ENCODE measurements at regions not wholly inside any gene's neighbourhood (a gene's known extent, or its start where the extent isn't known, plus 50 kb on each side); places are given as distances from the start of the nearest gene placed in this dataset.

DNA sequence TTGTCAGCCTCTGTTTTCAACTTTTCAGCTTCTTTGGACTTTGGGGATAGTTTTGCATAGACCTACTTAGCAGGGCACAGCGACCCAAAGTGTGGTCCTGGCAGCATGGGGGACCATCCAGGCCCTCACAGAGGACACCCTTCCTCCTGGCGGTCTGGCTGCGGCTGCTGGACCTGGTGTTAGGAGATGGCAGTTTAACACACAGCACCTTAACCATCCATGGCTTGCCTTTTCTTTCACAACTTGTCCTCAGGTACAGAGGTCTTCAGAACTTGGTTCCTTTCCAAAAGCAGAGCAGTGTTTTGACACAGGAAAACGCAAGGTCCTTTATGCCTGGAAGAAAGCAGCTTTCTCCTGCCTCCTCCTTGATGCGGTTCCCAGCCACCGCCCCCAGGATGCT lies 68.1 kb downstream of the RHOU start:
- peaks cover 6 to 13% of the 10 kb centered on the region in 2 donors for H3K4me1 ChIP-seq (ENCODE audit: control insufficient read depth in 2 of 2, insufficient read depth in 2 of 2, low read length in 2 of 2)
- H3K27ac ChIP-seq (ENCODE audit: low read depth, low read length): no peak overlapping the region
- intact Hi-C loops (cut with micrococcal nuclease): loop anchor here in 1 of 2 donors (10.0 kb wide), 1 partner anchor 1321 kb away; no protein-coding TSS in a partner anchor
- H3K4me3 ChIP-seq (ENCODE audit: low read length): no peak overlapping the region
- H3K36me3 Mint-ChIP-seq: peaks cover 0 to 19% (median 4%) of the 10 kb centered on the region in 5 donors
- H3K9me3 ChIP-seq (ENCODE audit: control insufficient read depth in 2 of 3, low read length in 3 of 3): no peaks in the 10 kb centered on the region
- DNase-seq (no peak), ATAC-seq (no peak)
- H3K36me3 ChIP-seq (ENCODE audit: control insufficient read depth in 2 of 3, insufficient read depth in 3 of 3, low read length in 3 of 3): no peaks in the 10 kb centered on the region
- peaks cover 0 to 11% (median 4%) of the 10 kb centered on the region in 11 donors for H3K9me3 Mint-ChIP-seq
- ChIA-PET CTCF (interaction anchor here (0.6 kb wide), 1 partner anchor 30 kb away, joined by 4 read pairs; no protein-coding TSS in a partner anchor), POLR2A (no interaction called here)
- peak overlapping the region in 3 of 9 donors; percentile 20 to 41 (median 25) for H3K27ac Mint-ChIP-seq
- no peaks in the 10 kb centered on the region for H3K27me3 Mint-ChIP-seq
- no peak overlapping the region for H3K4me3 Mint-ChIP-seq
- H3K27me3 ChIP-seq (ENCODE audit: control insufficient read depth in 2 of 2, insufficient read depth in 2 of 2, low read length in 2 of 2): no peaks in the 10 kb centered on the region
- H3K4me1 Mint-ChIP-seq: peaks cover 13 to 70% (median 31%) of the 10 kb centered on the region in 7 donors

DNA sequence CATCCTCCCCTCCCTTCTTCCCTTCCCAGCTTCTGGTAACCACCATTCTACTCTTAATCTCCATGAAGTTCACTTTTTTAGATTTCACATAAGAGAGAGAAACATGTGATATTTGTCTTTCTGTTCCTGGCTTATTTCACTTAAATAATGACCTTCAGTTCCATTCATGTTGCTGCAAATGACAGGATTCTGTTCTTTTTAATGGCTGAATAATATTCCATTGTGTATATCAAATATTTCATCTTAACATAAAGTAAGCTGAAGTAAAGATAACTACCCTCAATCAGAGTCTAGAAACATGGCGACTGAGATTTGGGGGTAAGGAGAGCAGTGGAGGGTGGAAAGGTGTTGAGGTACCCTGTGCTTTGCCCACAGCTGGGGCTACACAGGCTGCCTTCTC lies 68.9 kb downstream of the RHOU start:
- ATAC-seq (no peak), DNase-seq (no peak)
- Mint-ChIP-seq H3K27ac (peak overlapping the region in 5 of 9 donors; percentile 29 to 90 (median 70)), H3K36me3 (peaks cover 0 to 19% (median 4%) of the 10 kb centered on the region in 5 donors), H3K27me3 (no peaks in the 10 kb centered on the region), H3K4me1 (peaks cover 13 to 75% (median 38%) of the 10 kb centered on the region in 7 donors), H3K9me3 (peaks cover 0 to 11% (median 4%) of the 10 kb centered on the region in 11 donors), H3K4me3 (peak overlapping the region in 1 of 10 donors; percentile 67)
- no peaks in the 10 kb centered on the region for H3K27me3 ChIP-seq (ENCODE audit: control insufficient read depth in 2 of 2, insufficient read depth in 2 of 2, low read length in 2 of 2)
- intact Hi-C loops (cut with micrococcal nuclease): loop anchor here in 1 of 2 donors (10.0 kb wide), 1 partner anchor 1321 kb away; no protein-coding TSS in a partner anchor
- H3K36me3 ChIP-seq (ENCODE audit: control insufficient read depth in 2 of 3, insufficient read depth in 3 of 3, low read length in 3 of 3): no peaks in the 10 kb centered on the region
- H3K4me1 ChIP-seq (ENCODE audit: control insufficient read depth in 2 of 2, insufficient read depth in 2 of 2, low read length in 2 of 2): peaks cover 6 to 13% of the 10 kb centered on the region in 2 donors
- CTCF ChIA-PET: no interaction called here
- H3K9me3 ChIP-seq (ENCODE audit: control insufficient read depth in 2 of 3, low read length in 3 of 3): no peaks in the 10 kb centered on the region
- no peak overlapping the region for H3K27ac ChIP-seq (ENCODE audit: low read depth, low read length)
- POLR2A ChIA-PET: no interaction called here
- H3K4me3 ChIP-seq (ENCODE audit: low read length): no peak overlapping the region

DNA sequence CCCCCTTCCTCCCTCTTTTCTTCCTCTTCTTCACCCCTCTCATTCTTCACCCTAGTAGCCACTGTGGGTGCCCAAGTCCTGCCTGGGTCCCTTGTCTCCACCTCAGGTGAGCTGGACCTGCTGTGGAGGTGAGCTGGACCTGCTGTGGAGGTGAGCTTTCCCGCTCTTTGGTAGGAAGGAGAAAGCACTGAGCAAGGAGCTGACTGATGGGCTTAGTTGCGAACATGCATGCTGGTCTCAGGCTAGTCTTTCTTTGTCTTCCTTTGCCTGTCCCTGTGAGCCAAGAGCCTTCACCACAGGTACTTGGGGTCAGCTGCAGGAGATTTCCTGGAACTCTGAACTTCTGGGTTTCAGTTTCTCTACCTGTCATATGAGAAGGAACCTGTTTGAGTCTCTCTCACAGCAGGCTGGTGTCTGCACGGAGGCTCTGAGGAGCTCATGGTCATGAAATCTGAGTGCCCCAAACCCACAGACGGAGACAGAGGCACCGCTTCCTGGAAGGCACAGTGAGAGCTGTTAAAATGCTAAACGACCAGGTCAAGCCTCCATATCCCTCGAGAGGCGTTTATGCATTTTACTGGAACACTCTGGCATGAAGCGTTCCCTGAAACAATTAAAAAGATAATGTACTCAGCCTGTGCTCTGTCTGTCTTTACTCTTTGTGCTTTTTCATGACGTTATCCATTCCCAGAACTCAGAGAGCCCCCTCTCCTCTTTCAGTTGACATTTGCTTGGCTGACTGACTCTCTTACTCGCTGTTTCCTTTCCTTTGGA lies 69.5 kb downstream of the RHOU start:
- Mint-ChIP-seq H3K4me1 (peaks cover 20 to 76% (median 41%) of the 10 kb centered on the region in 7 donors), H3K27me3 (no peaks in the 10 kb centered on the region), H3K9me3 (peaks cover 0 to 8% (median 2%) of the 10 kb centered on the region in 11 donors), H3K27ac (peak overlapping the region; percentile 35 to 90 (median 80)), H3K36me3 (peaks cover 0 to 20% (median 3%) of the 10 kb centered on the region in 5 donors), H3K4me3 (peak overlapping the region; percentile 39 to 77 (median 66))
- Histone ChIP-seq H3K27me3 (ENCODE audit: control insufficient read depth in 2 of 2, insufficient read depth in 2 of 2, low read length in 2 of 2) (no peaks in the 10 kb centered on the region), H3K9me3 (ENCODE audit: control insufficient read depth in 2 of 3, low read length in 3 of 3) (no peaks in the 10 kb centered on the region), H3K27ac (ENCODE audit: low read depth, low read length) (no peak overlapping the region), H3K4me1 (ENCODE audit: control insufficient read depth in 2 of 2, insufficient read depth in 2 of 2, low read length in 2 of 2) (peaks cover 6 to 13% of the 10 kb centered on the region in 2 donors), H3K36me3 (ENCODE audit: control insufficient read depth in 2 of 3, insufficient read depth in 3 of 3, low read length in 3 of 3) (no peaks in the 10 kb centered on the region), H3K4me3 (ENCODE audit: low read length) (peak overlapping the region; percentile 25)
- ATAC-seq (peak; percentile 43), DNase-seq (no peak)
- ChIA-PET CTCF (interaction anchor here (0.6 kb wide), 1 partner anchor 83 kb away, joined by 3 read pairs; no protein-coding TSS in a partner anchor), POLR2A (no interaction called here)
- intact Hi-C loops (cut with micrococcal nuclease): loop anchor here in 1 of 2 donors (1.0 to 10.0 kb wide), 2 partner anchors 11 to 1320 kb away; no protein-coding TSS in a partner anchor

DNA sequence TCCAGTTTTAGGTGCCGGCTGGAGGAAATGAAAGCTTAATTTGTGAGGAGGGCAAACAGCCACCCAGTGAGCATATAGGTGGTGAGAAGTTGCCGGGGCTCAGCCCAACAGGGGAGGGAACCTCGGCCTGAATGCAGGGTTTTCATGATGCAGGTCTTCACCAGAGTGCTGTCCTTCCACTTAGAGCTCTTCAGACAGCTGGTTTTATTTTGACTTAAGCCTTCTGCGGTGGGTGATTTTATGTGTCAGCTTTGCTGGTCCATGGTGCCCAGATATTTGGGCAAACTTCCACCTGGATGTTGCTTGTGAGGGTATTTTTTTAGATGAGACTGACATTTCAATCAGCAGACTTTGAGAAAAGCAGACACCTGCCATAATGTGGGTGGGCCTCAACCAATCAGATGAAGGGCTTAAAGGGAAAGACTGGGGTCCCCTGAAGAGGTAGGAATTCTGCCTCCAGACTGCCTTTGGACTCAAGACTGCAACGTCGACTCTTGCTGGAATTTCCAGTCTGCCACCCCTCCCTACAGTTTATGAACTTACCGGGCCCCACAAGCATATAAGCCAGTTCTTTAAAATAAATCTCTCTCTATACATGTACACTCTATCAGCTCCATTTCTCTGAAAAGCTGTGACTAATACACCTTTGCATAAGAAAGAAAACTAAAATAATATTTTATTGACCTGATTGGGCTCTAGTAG lies 72.8 kb downstream of the RHOU start:
- peaks cover 0 to 12% (median 0%) of the 10 kb centered on the region in 11 donors for H3K9me3 Mint-ChIP-seq
- no peak overlapping the region for H3K27ac ChIP-seq (ENCODE audit: low read depth, low read length)
- no peaks in the 10 kb centered on the region for H3K27me3 Mint-ChIP-seq
- DNase-seq (no peak), ATAC-seq (no peak)
- H3K4me1 Mint-ChIP-seq: peaks cover 34 to 87% (median 52%) of the 10 kb centered on the region in 7 donors
- no peak overlapping the region for H3K4me3 Mint-ChIP-seq
- ChIA-PET CTCF (no interaction called here), POLR2A (no interaction called here)
- H3K4me3 ChIP-seq (ENCODE audit: low read length): no peak overlapping the region
- no peaks in the 10 kb centered on the region for H3K9me3 ChIP-seq (ENCODE audit: control insufficient read depth in 2 of 3, low read length in 3 of 3)
- no peak overlapping the region for H3K27ac Mint-ChIP-seq
- no peaks in the 10 kb centered on the region for H3K36me3 ChIP-seq (ENCODE audit: control insufficient read depth in 2 of 3, insufficient read depth in 3 of 3, low read length in 3 of 3)
- H3K4me1 ChIP-seq (ENCODE audit: control insufficient read depth in 2 of 2, insufficient read depth in 2 of 2, low read length in 2 of 2): peaks cover 17 to 20% of the 10 kb centered on the region in 2 donors
- no peaks in the 10 kb centered on the region for H3K27me3 ChIP-seq (ENCODE audit: control insufficient read depth in 2 of 2, insufficient read depth in 2 of 2, low read length in 2 of 2)
- peaks cover 0 to 18% (median 0%) of the 10 kb centered on the region in 5 donors for H3K36me3 Mint-ChIP-seq
- intact Hi-C loops (cut with micrococcal nuclease): loop anchor here in 1 of 2 donors (10.0 kb wide), 1 partner anchor 1317 kb away; no protein-coding TSS in a partner anchor

DNA sequence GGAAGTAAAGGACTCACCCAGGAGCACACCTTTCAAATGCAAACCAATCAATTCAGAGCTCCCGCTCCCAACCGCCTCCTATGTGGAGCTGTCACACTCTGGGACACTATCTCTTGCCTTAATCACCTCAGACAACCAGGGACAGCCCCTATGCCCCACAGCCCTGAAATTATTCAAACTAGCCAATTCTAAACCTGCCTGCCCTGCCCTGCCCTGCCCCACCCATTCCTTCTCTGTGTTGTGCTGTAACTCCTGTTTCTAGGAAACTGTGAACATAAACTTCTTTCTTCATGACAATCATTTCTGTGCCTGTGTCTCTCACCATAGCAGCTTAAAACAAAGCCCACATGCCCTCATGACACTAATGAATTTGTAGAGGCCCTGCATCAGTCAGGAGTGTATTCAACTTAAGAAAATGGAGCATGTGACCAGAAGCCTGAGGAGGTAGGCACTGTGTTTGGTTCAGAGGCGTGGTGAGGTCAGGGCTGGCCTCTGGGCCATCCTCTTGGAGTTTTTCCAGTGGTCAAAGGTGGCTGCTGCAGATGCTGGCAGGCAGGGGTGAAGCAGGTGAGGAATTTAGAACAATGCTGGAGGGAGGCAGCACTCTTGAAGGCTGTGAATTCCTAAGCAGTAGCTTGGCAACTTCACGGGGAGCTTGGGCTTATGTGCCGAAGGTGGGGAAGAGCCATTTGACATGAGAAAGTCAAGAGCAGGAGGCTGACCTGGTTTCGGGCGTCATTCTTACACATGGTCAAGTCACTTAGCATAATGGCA lies 74.5 kb downstream of the RHOU start:
- intact Hi-C loops (cut with micrococcal nuclease): loop anchor here in 1 of 2 donors (2.0 to 10.0 kb wide), 3 partner anchors 17 to 1315 kb away; partner anchors contain the start of gene RHOU
- Mint-ChIP-seq H3K36me3 (peaks cover 0 to 15% (median 0%) of the 10 kb centered on the region in 5 donors), H3K4me1 (peaks cover 29 to 72% (median 40%) of the 10 kb centered on the region in 7 donors), H3K4me3 (peak overlapping the region in 2 of 10 donors; percentile 8 to 60), H3K9me3 (peaks cover 0 to 10% (median 0%) of the 10 kb centered on the region in 11 donors), H3K27me3 (no peaks in the 10 kb centered on the region), H3K27ac (peak overlapping the region in 7 of 9 donors; percentile 5 to 95 (median 54))
- ChIA-PET CTCF (no interaction called here), POLR2A (no interaction called here)
- no peaks in the 10 kb centered on the region for H3K9me3 ChIP-seq (ENCODE audit: control insufficient read depth in 2 of 3, low read length in 3 of 3)
- DNase-seq (peak in 2 of 9 donors; percentile 9 to 14), ATAC-seq (peak; percentile 68)
- no peak overlapping the region for H3K27ac ChIP-seq (ENCODE audit: low read depth, low read length)
- H3K4me3 ChIP-seq (ENCODE audit: low read length): no peak overlapping the region
- H3K36me3 ChIP-seq (ENCODE audit: control insufficient read depth in 2 of 3, insufficient read depth in 3 of 3, low read length in 3 of 3): no peaks in the 10 kb centered on the region
- peaks cover 14% of the 10 kb centered on the region in 2 donors for H3K4me1 ChIP-seq (ENCODE audit: control insufficient read depth in 2 of 2, insufficient read depth in 2 of 2, low read length in 2 of 2)
- H3K27me3 ChIP-seq (ENCODE audit: control insufficient read depth in 2 of 2, insufficient read depth in 2 of 2, low read length in 2 of 2): no peaks in the 10 kb centered on the region

GRCh38 chr1:228810395-228810758 lies 75.1 kb downstream of the RHOU start:
- POLR2A ChIA-PET: no interaction called here
- Mint-ChIP-seq H3K9me3 (peaks cover 0 to 10% (median 0%) of the 10 kb centered on the region in 11 donors), H3K27ac (peak overlapping the region in 4 of 9 donors; percentile 41 to 95 (median 56)), H3K27me3 (no peaks in the 10 kb centered on the region), H3K4me3 (peak overlapping the region in 1 of 10 donors; percentile 60), H3K36me3 (peaks cover 0 to 15% (median 0%) of the 10 kb centered on the region in 5 donors), H3K4me1 (peaks cover 25 to 69% (median 34%) of the 10 kb centered on the region in 7 donors)
- Histone ChIP-seq H3K4me3 (ENCODE audit: low read length) (no peak overlapping the region), H3K36me3 (ENCODE audit: control insufficient read depth in 2 of 3, insufficient read depth in 3 of 3, low read length in 3 of 3) (no peaks in the 10 kb centered on the region), H3K27ac (ENCODE audit: low read depth, low read length) (no peak overlapping the region), H3K9me3 (ENCODE audit: control insufficient read depth in 2 of 3, low read length in 3 of 3) (no peaks in the 10 kb centered on the region), H3K4me1 (ENCODE audit: control insufficient read depth in 2 of 2, insufficient read depth in 2 of 2, low read length in 2 of 2) (peaks cover 9 to 11% of the 10 kb centered on the region in 2 donors), H3K27me3 (ENCODE audit: control insufficient read depth in 2 of 2, insufficient read depth in 2 of 2, low read length in 2 of 2) (no peaks in the 10 kb centered on the region)
- CTCF ChIA-PET: no interaction called here
- intact Hi-C loops (cut with micrococcal nuclease): loop anchor here in 1 of 2 donors (2.0 kb wide), 2 partner anchors 16 to 76 kb away; partner anchors contain the start of gene RHOU
- ATAC-seq: no peak
- DNase-seq: no peak

All from naive thymus-derived CD4-positive, alpha-beta T cell (primary cell).